ENCODE measurements at regions not wholly inside any gene's neighbourhood (a gene's known extent, or its start where the extent isn't known, plus 50 kb on each side); places are given as distances from the start of the nearest gene placed in this dataset.

DNA sequence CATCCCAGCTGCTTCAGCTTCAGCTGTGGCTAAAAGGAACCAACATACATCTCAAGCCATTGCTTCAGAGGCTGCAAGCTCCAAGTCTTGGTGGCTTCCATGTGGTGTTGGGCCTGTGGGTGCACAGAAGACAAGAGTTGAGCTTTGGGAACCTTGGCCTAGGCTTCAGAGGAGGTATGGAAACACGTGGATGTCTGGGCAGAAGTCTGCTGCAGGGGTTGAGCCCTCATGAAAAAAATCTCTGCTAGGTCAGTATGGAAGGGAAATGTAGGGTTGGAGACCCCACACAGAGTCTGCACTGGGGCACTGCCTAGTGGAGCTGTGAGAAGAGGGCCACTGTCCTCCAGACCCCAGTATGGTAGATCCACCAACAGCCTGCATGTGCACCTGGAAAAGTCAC is 279.3 kb downstream of the MZT1 start:
- ChIA-PET CTCF (no interaction called here), POLR2A (no interaction called here)
- H3K4me1 ChIP-seq: no peaks in the 10 kb centered on the region

DNA sequence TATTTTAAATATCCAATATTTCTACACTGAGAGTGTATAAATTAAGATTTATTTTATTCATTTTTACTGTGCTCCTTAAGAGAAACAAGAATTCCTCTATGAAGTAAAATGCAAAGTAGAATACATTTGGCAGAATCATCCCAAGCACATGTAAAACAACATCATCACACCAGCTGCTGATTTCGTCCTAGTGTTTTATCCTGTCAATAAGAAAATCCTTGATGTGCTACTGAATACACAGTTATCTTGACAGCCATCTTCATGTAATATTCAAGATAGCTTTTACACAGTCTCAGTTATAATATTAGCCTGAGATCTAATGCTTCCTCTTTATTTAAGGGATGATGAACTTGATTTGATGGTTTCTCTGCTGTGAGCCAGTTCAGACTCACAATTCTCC is 282.4 kb downstream of the MZT1 start:
- ChIA-PET CTCF (no interaction called here), POLR2A (no interaction called here)
- intact Hi-C loops (cut with micrococcal nuclease; ENCODE audit: unreplicated experiment): no loop called here

More for the DNA sequence above, 279.3 kb downstream of the MZT1 start:
- BruUV-seq (replicated peaks): no TSS peak
- intact Hi-C loops (cut with micrococcal nuclease; ENCODE audit: unreplicated experiment): no loop called here
- Mint-ChIP-seq H3K27me3 (ENCODE audit: insufficient read depth, unreplicated experiment) (peaks cover 4% of the 10 kb centered on the region), H3K9me3 (ENCODE audit: unreplicated experiment) (peaks cover 10% of the 10 kb centered on the region), H3K4me1 (ENCODE audit: low read depth, unreplicated experiment) (no peaks in the 10 kb centered on the region), H3K27ac (ENCODE audit: unreplicated experiment) (no peak overlapping the region), H3K4me3 (ENCODE audit: unreplicated experiment) (no peak overlapping the region), H3K36me3 (ENCODE audit: insufficient read depth, unreplicated experiment) (no peaks in the 10 kb centered on the region)
- Histone ChIP-seq H3K9me3 (no peaks in the 10 kb centered on the region), H3K27me3 (replicated peaks; ENCODE audit: control insufficient read depth, insufficient read depth, low read length) (no peaks in the 10 kb centered on the region), H3K4me3 (ENCODE audit: low read depth, low read length) (no peak overlapping the region), H3K36me3 (ENCODE audit: control insufficient read depth, insufficient read depth, low read length) (no peaks in the 10 kb centered on the region)
- TF ChIP-seq, protein P1, sequence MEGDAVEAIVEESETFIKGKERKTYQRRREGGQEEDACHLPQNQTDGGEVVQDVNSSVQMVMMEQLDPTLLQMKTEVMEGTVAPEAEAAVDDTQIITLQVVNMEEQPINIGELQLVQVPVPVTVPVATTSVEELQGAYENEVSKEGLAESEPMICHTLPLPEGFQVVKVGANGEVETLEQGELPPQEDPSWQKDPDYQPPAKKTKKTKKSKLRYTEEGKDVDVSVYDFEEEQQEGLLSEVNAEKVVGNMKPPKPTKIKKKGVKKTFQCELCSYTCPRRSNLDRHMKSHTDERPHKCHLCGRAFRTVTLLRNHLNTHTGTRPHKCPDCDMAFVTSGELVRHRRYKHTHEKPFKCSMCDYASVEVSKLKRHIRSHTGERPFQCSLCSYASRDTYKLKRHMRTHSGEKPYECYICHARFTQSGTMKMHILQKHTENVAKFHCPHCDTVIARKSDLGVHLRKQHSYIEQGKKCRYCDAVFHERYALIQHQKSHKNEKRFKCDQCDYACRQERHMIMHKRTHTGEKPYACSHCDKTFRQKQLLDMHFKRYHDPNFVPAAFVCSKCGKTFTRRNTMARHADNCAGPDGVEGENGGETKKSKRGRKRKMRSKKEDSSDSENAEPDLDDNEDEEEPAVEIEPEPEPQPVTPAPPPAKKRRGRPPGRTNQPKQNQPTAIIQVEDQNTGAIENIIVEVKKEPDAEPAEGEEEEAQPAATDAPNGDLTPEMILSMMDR (IDR thresholded peaks at IDR 0.05; ENCODE audit: insufficient read depth in 1 of 2, low read depth in 1 of 2, low read length in 1 of 2, severe bottlenecking in 1 of 2, unreplicated experiment in 1 of 2): no peak
- no peak for DNase-seq

DNA sequence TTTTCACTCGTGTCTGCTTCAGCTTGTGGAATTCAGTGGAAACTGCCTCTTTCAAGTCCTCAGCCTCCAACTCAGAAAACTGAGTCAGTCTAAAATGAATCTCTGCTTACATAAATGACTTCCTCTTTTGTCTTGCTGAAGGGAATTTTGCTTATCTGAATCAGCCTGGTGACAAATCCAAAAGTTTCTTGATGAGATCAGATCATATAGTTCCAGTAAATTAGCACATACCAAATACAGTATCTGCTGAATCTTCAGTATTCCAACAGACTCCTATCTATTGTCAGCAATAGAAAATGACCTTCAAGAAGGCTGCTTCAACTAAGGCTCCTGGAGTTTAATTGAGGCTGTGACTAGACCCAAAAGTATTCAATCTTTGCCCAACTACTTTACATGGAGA is 290.0 kb downstream of the MZT1 start:
- no peak overlapping the region for H3K27ac Mint-ChIP-seq (ENCODE audit: unreplicated experiment)
- no peak overlapping the region for H3K4me3 ChIP-seq (ENCODE audit: low read depth, low read length)
- no peak overlapping the region for H3K4me3 Mint-ChIP-seq (ENCODE audit: unreplicated experiment)
- H3K27me3 ChIP-seq (replicated peaks; ENCODE audit: control insufficient read depth, insufficient read depth, low read length): no peaks in the 10 kb centered on the region
- CTCF ChIA-PET: no interaction called here
- POLR2A ChIA-PET: no interaction called here
- no peaks in the 10 kb centered on the region for H3K9me3 Mint-ChIP-seq (ENCODE audit: unreplicated experiment)
- intact Hi-C loops (cut with micrococcal nuclease; ENCODE audit: unreplicated experiment): loop anchor here (10.0 kb wide), 1 partner anchor 127 kb away; no protein-coding TSS in a partner anchor
- no peaks in the 10 kb centered on the region for H3K9me3 ChIP-seq
- H3K4me1 ChIP-seq: no peaks in the 10 kb centered on the region
- no peak for DNase-seq
- H3K36me3 ChIP-seq (ENCODE audit: control insufficient read depth, insufficient read depth, low read length): no peaks in the 10 kb centered on the region
- BruUV-seq (replicated peaks): no TSS peak
- H3K4me1 Mint-ChIP-seq (ENCODE audit: low read depth, unreplicated experiment): no peaks in the 10 kb centered on the region
- peaks cover 4% of the 10 kb centered on the region for H3K27me3 Mint-ChIP-seq (ENCODE audit: insufficient read depth, unreplicated experiment)
- TF ChIP-seq, protein P1 (IDR thresholded peaks at IDR 0.05; ENCODE audit: insufficient read depth in 1 of 2, low read depth in 1 of 2, low read length in 1 of 2, severe bottlenecking in 1 of 2, unreplicated experiment in 1 of 2): no peak
- no peaks in the 10 kb centered on the region for H3K36me3 Mint-ChIP-seq (ENCODE audit: insufficient read depth, unreplicated experiment)

More for the DNA sequence above, 282.4 kb downstream of the MZT1 start:
- TF ChIP-seq, protein P1 (IDR thresholded peaks at IDR 0.05; ENCODE audit: insufficient read depth in 1 of 2, low read depth in 1 of 2, low read length in 1 of 2, severe bottlenecking in 1 of 2, unreplicated experiment in 1 of 2): no peak
- no peaks in the 10 kb centered on the region for H3K4me1 Mint-ChIP-seq (ENCODE audit: low read depth, unreplicated experiment)
- Histone ChIP-seq H3K4me3 (ENCODE audit: low read depth, low read length) (no peak overlapping the region), H3K27me3 (replicated peaks; ENCODE audit: control insufficient read depth, insufficient read depth, low read length) (no peaks in the 10 kb centered on the region), H3K4me1 (no peaks in the 10 kb centered on the region), H3K9me3 (no peaks in the 10 kb centered on the region), H3K36me3 (ENCODE audit: control insufficient read depth, insufficient read depth, low read length) (no peaks in the 10 kb centered on the region)
- no peak for DNase-seq
- BruUV-seq (replicated peaks): no TSS peak
- no peak overlapping the region for H3K4me3 Mint-ChIP-seq (ENCODE audit: unreplicated experiment)
- no peaks in the 10 kb centered on the region for H3K36me3 Mint-ChIP-seq (ENCODE audit: insufficient read depth, unreplicated experiment)
- peaks cover 10% of the 10 kb centered on the region for H3K9me3 Mint-ChIP-seq (ENCODE audit: unreplicated experiment)
- peaks cover 4% of the 10 kb centered on the region for H3K27me3 Mint-ChIP-seq (ENCODE audit: insufficient read depth, unreplicated experiment)
- no peak overlapping the region for H3K27ac Mint-ChIP-seq (ENCODE audit: unreplicated experiment)
